ENCODE measurements at regions not wholly inside any gene's neighbourhood (a gene's known extent, or its start where the extent isn't known, plus 50 kb on each side); places are given as distances from the start of the nearest gene placed in this dataset.

DNA sequence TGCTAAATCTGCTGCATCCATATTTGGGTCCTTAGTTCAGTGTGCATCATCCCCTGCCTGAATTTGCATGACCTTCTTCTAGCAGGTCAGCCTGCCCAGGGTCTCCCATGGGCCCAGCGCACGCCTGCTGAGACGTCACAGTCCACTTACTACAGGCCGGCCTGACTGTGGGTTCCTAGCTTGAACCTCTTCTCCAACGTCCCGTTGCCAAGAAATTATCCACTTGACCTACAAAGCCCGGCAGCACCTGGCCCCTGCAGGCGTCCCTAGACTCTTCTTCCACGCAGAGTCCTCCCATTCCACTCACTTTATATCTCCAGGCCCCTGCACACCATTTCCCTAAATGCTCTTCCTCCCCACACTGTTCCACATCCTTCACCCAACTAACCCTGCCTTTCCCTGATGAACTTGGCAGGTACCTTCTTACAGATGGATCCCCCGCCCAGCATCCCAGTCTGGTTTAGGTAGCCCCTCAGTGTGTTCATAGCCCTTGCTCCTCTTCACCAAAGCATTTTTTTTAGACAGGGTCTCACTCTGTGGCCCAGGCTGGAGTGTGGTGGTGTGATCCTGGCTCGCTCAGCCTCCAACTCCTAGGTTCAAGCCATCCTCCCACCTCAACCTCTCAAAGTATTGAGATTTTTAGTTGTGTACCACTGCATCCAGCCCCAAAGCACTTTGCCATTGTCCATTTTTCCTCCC lies 155.0 kb upstream of the SOX1 start:
- intact Hi-C loops (cut with micrococcal nuclease; ENCODE audit: unreplicated experiment): no loop called here
- no TSS peak for BruUV-seq (replicated peaks)
- H3K4me1 ChIP-seq (ENCODE audit: control insufficient read depth, insufficient read depth, low read length): no peaks in the 10 kb centered on the region
- TF ChIP-seq, protein P1, sequence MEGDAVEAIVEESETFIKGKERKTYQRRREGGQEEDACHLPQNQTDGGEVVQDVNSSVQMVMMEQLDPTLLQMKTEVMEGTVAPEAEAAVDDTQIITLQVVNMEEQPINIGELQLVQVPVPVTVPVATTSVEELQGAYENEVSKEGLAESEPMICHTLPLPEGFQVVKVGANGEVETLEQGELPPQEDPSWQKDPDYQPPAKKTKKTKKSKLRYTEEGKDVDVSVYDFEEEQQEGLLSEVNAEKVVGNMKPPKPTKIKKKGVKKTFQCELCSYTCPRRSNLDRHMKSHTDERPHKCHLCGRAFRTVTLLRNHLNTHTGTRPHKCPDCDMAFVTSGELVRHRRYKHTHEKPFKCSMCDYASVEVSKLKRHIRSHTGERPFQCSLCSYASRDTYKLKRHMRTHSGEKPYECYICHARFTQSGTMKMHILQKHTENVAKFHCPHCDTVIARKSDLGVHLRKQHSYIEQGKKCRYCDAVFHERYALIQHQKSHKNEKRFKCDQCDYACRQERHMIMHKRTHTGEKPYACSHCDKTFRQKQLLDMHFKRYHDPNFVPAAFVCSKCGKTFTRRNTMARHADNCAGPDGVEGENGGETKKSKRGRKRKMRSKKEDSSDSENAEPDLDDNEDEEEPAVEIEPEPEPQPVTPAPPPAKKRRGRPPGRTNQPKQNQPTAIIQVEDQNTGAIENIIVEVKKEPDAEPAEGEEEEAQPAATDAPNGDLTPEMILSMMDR (IDR thresholded peaks at IDR 0.05): no peak
- TF ChIP-seq TCF7L2 (IDR thresholded peaks at IDR 0.05; ENCODE audit: low read depth, low read length) (no peak), SIN3A (IDR thresholded peaks at IDR 0.05; ENCODE audit: borderline replicate concordance, insufficient read depth, low read depth, low read length) (no peak), POLR2AphosphoS5 (IDR thresholded peaks at IDR 0.05; ENCODE audit: low read depth, low read length) (no peak)
- TF ChIP-seq, protein P2, sequence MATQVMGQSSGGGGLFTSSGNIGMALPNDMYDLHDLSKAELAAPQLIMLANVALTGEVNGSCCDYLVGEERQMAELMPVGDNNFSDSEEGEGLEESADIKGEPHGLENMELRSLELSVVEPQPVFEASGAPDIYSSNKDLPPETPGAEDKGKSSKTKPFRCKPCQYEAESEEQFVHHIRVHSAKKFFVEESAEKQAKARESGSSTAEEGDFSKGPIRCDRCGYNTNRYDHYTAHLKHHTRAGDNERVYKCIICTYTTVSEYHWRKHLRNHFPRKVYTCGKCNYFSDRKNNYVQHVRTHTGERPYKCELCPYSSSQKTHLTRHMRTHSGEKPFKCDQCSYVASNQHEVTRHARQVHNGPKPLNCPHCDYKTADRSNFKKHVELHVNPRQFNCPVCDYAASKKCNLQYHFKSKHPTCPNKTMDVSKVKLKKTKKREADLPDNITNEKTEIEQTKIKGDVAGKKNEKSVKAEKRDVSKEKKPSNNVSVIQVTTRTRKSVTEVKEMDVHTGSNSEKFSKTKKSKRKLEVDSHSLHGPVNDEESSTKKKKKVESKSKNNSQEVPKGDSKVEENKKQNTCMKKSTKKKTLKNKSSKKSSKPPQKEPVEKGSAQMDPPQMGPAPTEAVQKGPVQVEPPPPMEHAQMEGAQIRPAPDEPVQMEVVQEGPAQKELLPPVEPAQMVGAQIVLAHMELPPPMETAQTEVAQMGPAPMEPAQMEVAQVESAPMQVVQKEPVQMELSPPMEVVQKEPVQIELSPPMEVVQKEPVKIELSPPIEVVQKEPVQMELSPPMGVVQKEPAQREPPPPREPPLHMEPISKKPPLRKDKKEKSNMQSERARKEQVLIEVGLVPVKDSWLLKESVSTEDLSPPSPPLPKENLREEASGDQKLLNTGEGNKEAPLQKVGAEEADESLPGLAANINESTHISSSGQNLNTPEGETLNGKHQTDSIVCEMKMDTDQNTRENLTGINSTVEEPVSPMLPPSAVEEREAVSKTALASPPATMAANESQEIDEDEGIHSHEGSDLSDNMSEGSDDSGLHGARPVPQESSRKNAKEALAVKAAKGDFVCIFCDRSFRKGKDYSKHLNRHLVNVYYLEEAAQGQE (IDR thresholded peaks at IDR 0.05; ENCODE audit: insufficient read depth in 1 of 2, low read depth in 2 of 2, low read length in 1 of 2): no peak
- H3K9me3 ChIP-seq (ENCODE audit: control insufficient read depth, insufficient read depth, low read depth, low read length): no peaks in the 10 kb centered on the region
- no peaks in the 10 kb centered on the region for H3K36me3 ChIP-seq (ENCODE audit: control insufficient read depth, insufficient read depth, low read length)
- no peaks in the 10 kb centered on the region for H3K27me3 ChIP-seq (ENCODE audit: control insufficient read depth, insufficient read depth, low read length)
- ChIA-PET CTCF (no interaction called here), POLR2A (no interaction called here)
- no peak overlapping the region for H3K27ac ChIP-seq (ENCODE audit: low read length)
- H3K4me3 ChIP-seq (ENCODE audit: low read depth in 2 of 2, low read length in 2 of 2): no peak overlapping the region
- in situ Hi-C loops (cut with HindIII; ENCODE audit: low pct_unique_long_range_greater_than_20kb, low sequenced_read_pairs): no loop called here
- no peak for ATAC-seq
- DNase-seq (ENCODE audit: low read depth, low spot score): no peak

DNA sequence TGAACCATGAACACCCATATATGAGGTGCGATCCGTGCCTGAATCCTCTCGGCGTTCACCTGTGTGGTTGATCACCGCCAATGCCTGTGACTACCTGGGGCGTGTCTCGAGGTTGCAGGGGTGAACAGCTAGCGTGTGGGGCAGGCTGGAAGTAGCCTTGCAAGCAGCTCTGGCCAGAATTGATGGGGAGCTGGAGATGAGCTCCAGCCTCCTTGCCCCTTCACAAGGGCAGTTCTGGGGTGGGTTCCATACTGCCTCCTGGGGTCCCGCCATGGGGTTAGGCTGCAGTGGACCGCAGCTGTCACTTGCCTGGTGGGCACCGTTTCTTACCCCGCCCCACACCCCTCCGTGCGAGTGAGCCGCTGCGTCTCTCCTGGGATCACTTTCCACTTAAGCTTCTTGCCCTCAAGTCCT lies 154.5 kb upstream of the SOX1 start:
- TF ChIP-seq POLR2AphosphoS5 (IDR thresholded peaks at IDR 0.05; ENCODE audit: low read depth, low read length) (no peak), SIN3A (IDR thresholded peaks at IDR 0.05; ENCODE audit: borderline replicate concordance, insufficient read depth, low read depth, low read length) (no peak)
- in situ Hi-C loops (cut with HindIII; ENCODE audit: low pct_unique_long_range_greater_than_20kb, low sequenced_read_pairs) (no loop called here), intact Hi-C loops (cut with micrococcal nuclease; ENCODE audit: unreplicated experiment) (no loop called here)
- Histone ChIP-seq H3K27me3 (ENCODE audit: control insufficient read depth, insufficient read depth, low read length) (no peaks in the 10 kb centered on the region; the same call in 1 of the 2 replicates), H3K9me3 (ENCODE audit: control insufficient read depth, insufficient read depth, low read depth, low read length) (no peaks in the 10 kb centered on the region), H3K27ac (ENCODE audit: low read length) (no peak overlapping the region), H3K4me3 (ENCODE audit: low read depth in 2 of 2, low read length in 2 of 2) (no peak overlapping the region), H3K36me3 (ENCODE audit: control insufficient read depth, insufficient read depth, low read length) (no peaks in the 10 kb centered on the region), H3K4me1 (ENCODE audit: control insufficient read depth, insufficient read depth, low read length) (no peaks in the 10 kb centered on the region)
- DNase-seq (ENCODE audit: low read depth, low spot score) (no peak), ATAC-seq (no peak)
- ChIA-PET CTCF (no interaction called here), POLR2A (no interaction called here)
- no TSS peak for BruUV-seq (replicated peaks)

DNA sequence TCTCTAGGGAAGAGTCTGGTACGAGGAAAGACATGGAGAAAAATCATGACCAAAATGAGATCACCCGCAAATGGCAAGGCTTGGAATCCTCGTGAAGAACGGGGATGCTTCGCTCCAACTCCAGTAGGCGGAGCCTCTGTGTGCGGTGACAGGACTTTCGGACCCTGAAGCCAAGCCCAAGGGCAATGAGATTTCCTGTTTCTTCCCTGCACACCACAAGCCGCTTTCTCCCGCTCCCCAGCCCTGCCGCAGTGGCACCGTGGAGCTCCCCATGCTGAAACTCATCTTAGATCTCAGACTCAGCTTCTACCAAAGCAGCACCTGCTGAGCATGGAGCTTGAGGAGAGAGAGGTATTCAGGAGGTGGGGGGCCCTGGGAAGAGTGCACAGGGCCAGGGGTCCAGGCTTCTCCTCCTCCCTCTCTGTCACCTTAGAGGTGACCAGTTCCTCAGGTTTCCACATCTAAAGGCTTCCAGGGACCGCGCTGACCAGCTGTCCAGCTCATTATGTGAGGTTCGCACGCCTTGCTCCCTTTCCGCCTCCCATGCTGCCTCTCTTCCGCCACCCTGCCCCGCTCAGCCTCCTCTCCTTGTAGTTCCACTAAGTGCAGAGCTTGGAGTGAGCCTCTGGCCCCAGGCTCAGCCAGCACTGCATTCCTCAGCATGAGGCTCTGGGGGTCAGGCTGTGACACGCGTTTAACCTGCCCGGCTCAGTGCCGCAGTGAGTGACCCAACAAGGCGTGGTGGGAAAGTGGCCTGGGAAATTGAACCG lies 153.8 kb upstream of the SOX1 start:
- H3K4me1 ChIP-seq (ENCODE audit: control insufficient read depth, insufficient read depth, low read length): no peaks in the 10 kb centered on the region
- H3K4me3 ChIP-seq (ENCODE audit: low read depth in 2 of 2, low read length in 2 of 2): no peak overlapping the region
- intact Hi-C loops (cut with micrococcal nuclease; ENCODE audit: unreplicated experiment): no loop called here
- in situ Hi-C loops (cut with HindIII; ENCODE audit: low pct_unique_long_range_greater_than_20kb, low sequenced_read_pairs): no loop called here
- TF ChIP-seq, protein P2 (IDR thresholded peaks at IDR 0.05; ENCODE audit: insufficient read depth in 1 of 2, low read depth in 2 of 2, low read length in 1 of 2): no peak
- no peak for TF ChIP-seq SIN3A (IDR thresholded peaks at IDR 0.05; ENCODE audit: borderline replicate concordance, insufficient read depth, low read depth, low read length)
- TF ChIP-seq POLR2AphosphoS5 (IDR thresholded peaks at IDR 0.05; ENCODE audit: low read depth, low read length): no peak
- no peak for TF ChIP-seq TCF7L2 (IDR thresholded peaks at IDR 0.05; ENCODE audit: low read depth, low read length)
- TF ChIP-seq, protein P1 (IDR thresholded peaks at IDR 0.05): no peak
- no TSS peak for BruUV-seq (replicated peaks)
- ChIA-PET POLR2A (no interaction called here), CTCF (no interaction called here)
- H3K9me3 ChIP-seq (ENCODE audit: control insufficient read depth, insufficient read depth, low read depth, low read length): no peaks in the 10 kb centered on the region
- no peak overlapping the region for H3K27ac ChIP-seq (ENCODE audit: low read length)
- no peaks in the 10 kb centered on the region for H3K36me3 ChIP-seq (ENCODE audit: control insufficient read depth, insufficient read depth, low read length)
- H3K27me3 ChIP-seq (ENCODE audit: control insufficient read depth, insufficient read depth, low read length): no peaks in the 10 kb centered on the region; the same call in 1 of the 2 replicates
- ATAC-seq: no peak
- DNase-seq (ENCODE audit: low read depth, low spot score): no peak
